GM12864 (cell line): ENCODE measurements at regions not wholly inside any gene's neighbourhood (a gene's known extent, or its start where the extent isn't known, plus 50 kb on each side); places are given as distances from the start of the nearest gene placed in this dataset.

ENCODE experiments used
- DNase-seq: peaks from one replicate; pipeline ENCODE4 v3.0.0-alpha.2; 2011; ENCODE audit warnings: low read depth
- H3K4me3 ChIP-seq: 2 replicates; pipeline ENCODE4 v1.5.1; 2011; ENCODE audit warnings: mild to moderate bottlenecking, low read depth, low read length, control low read depth
- TF ChIP-seq, protein P1 (sequence below): IDR thresholded peaks from 2 replicates; pipeline ENCODE4 v1.5.1; 2011; ENCODE audit warnings: low read depth, mild to moderate bottlenecking, moderate library complexity, low read length, control low read depth, inconsistent platforms; ENCODE audit errors: missing control alignments

DNA sequence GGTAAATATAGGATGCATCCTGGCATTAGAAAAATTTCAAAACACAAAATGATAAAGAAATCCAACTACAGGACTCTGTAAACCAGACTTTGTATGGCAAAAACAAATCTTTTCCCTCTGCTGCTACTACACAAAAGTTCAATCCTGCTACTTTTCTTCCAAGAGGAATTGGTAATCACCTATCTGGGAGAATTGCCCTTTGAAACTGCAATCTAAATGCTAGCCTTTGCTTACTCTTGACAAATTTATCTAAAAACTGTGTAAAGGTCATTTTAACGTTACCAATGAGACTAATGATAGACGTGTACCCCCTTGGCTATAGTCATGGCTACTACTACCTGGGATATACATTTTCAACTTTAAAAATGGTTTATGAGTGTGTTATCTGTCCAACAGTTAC lies 837.9 kb upstream of the CXADR start:
- no peak for DNase-seq
- H3K4me3 ChIP-seq, result no peak overlapping the region
- TF ChIP-seq, protein P1, sequence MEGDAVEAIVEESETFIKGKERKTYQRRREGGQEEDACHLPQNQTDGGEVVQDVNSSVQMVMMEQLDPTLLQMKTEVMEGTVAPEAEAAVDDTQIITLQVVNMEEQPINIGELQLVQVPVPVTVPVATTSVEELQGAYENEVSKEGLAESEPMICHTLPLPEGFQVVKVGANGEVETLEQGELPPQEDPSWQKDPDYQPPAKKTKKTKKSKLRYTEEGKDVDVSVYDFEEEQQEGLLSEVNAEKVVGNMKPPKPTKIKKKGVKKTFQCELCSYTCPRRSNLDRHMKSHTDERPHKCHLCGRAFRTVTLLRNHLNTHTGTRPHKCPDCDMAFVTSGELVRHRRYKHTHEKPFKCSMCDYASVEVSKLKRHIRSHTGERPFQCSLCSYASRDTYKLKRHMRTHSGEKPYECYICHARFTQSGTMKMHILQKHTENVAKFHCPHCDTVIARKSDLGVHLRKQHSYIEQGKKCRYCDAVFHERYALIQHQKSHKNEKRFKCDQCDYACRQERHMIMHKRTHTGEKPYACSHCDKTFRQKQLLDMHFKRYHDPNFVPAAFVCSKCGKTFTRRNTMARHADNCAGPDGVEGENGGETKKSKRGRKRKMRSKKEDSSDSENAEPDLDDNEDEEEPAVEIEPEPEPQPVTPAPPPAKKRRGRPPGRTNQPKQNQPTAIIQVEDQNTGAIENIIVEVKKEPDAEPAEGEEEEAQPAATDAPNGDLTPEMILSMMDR, result no peak

DNA sequence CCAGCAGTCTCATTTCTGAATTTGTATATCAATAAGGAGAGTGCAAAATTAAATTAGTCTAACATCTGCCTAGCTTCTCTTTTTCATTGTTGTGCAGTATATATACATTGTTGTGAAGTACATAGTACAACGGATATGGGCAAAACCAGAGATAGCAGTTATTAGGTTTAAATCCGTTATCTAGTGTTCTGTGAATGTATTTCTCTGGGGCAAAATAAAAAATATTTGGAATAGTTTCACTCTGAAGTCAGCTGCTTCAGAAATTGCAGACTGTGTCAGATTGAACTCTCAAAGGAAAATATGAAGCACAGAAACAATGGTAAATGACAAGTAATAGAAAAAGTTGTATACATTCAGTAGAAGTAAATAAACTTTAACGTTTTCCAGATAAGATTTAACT lies 836.5 kb upstream of the CXADR start:
- no peak for DNase-seq
- TF ChIP-seq, protein P1, result no peak
- H3K4me3 ChIP-seq, result no peak overlapping the region

DNA sequence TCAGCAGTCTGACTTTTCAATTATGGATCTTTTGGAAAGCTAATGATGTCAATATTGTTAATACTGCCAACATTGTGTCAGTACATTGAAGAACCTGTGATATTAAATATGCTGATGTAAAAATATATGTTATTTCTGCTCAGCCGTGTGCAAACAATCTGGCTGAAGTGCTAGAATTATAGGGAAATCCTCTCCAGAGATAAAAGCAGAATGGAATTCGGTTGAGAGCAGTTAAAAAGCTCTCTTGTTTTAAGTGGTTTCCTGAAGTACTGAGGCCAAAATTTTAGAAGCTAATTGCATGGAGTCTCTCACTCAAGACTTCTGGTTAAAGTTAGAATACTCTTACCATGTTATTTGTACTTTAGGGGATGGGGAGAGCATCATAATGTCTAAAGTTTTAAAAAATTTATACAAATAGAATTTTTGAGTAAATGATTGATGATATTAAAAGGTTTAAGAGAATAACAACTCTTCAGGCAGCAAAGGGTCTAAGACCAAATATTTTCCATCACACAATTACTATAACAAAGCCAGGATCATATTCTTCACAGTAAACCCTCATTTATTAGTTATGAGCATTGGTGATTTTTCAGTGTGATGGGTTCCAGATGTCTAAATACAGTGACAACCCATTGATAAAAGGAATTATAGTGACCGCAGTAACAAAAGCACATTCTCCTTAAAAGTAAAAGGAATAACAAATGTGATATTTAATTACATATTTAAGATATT lies 834.2 kb upstream of the CXADR start:
- no peak overlapping the region for H3K4me3 ChIP-seq
- DNase-seq, result no peak
- TF ChIP-seq, protein P1, result no peak

DNA sequence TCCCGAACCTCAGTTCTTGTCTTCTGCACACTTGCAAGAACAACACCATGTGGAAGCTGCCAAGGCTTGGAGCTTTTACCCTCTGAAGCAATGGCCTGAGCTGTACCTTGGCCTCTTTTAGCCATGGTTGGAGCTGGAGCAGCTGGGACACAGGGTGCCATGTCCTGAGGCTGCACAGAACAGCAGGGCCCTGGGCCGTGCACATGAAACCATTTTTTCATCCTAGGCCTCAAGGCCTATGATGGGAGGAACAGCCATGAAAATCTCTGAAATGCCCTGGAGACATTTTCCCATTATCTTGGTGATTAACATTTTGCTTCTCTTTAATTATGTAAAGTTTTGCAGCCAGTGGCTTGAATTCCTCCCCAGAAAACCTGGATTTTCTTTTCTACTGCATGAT lies 817.8 kb upstream of the CXADR start:
- no peak for DNase-seq
- TF ChIP-seq, protein P1, result no peak
- no peak overlapping the region for H3K4me3 ChIP-seq

DNA sequence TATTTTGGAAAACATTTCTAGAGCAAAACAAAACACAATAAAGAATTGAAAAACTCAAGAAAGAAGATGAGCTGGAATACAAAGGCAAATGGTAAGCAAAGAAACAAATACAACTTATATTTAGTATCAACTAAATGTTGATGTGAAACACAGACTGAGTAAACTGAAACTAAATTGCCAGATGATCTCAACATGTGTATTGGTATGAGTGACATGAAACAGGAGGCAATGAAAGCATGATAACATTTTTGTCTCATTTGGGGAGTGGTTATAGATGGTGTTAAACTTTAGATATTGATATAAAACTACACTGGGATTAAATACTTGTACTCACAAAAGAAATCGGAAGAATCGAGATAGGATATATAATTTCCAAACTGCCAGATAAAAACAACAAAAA lies 805.6 kb upstream of the CXADR start:
- TF ChIP-seq, protein P1, result no peak
- H3K4me3 ChIP-seq, result no peak overlapping the region
- no peak for DNase-seq

DNA sequence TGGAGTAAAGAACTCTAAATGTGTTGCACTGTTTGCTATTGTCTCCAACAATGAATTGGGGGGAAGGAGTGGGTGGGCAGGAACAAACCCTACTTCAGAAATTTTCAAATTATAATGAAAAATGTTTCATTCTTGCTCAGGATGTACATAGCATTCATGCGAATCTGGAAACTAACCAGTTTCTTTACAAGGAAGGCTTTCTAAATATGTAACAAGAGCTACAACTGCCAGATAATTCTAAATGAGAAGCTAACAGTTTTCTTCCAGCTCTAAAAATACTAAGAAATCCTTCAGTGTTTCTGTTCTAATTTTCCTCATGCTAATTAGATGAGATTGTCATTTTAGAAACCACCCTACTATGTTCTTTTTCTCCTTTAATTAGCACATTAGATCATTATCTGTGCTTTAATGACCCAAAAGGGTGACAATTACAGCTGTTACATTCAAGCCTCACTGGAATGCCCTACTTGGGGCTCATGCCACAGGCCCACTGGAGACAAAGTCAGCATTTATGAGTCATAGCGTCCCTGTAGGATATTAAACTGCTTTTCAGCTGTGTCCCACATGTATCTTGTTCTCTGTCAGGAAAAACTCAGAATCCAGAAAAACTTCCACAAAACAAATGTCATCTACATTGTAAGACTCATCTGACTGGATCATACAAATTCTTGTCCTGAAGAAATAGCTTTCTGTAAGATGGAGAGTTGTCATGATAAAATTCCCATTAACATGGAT lies 804.6 kb upstream of the CXADR start:
- DNase-seq, result no peak
- TF ChIP-seq, protein P1, result no peak

More for the DNA sequence above, 804.6 kb upstream of the CXADR start:
- H3K4me3 ChIP-seq, result no peak overlapping the region
